Right kidney (tissue), 1 donor: ENCODE measurements at regions not wholly inside any gene's neighbourhood (a gene's known extent, or its start where the extent isn't known, plus 50 kb on each side); places are given as distances from the start of the nearest gene placed in this dataset.

Experiments used
- DNase-seq: peaks from one replicate; pipeline ENCODE4 v3.0.0-alpha.2; 2016

GRCh38 chr3:81955878-81956277 is 194.4 kb upstream of the GBE1 start:
- DNase-seq = no peak

GRCh38 chr3:81953111-81953510 is 191.7 kb upstream of the GBE1 start:
- DNase-seq = no peak

GRCh38 chr3:81952141-81952540 is 190.7 kb upstream of the GBE1 start:
- no peak for DNase-seq

- no peak for DNase-seq
Measured at GRCh38 chr3:81951636-81952035, 190.2 kb upstream of the GBE1 start.

- no peak for DNase-seq
Measured at GRCh38 chr3:81951106-81951505, 189.7 kb upstream of the GBE1 start.

- DNase-seq = no peak
Measured at GRCh38 chr3:81947359-81947758, 185.9 kb upstream of the GBE1 start.

GRCh38 chr3:81938681-81939080 is 177.2 kb upstream of the GBE1 start:
- no peak for DNase-seq

- DNase-seq = no peak
Measured at GRCh38 chr3:81936817-81937216, 175.4 kb upstream of the GBE1 start.

GRCh38 chr3:81932681-81933080 is 171.2 kb upstream of the GBE1 start:
- DNase-seq = no peak

GRCh38 chr3:81931265-81932251 is 170.1 kb upstream of the GBE1 start:
- no peak for DNase-seq

- DNase-seq = no peak
Measured at GRCh38 chr3:81929697-81930096, 168.3 kb upstream of the GBE1 start.

GRCh38 chr3:81927811-81928210 is 166.4 kb upstream of the GBE1 start:
- DNase-seq = no peak

GRCh38 chr3:81925385-81925784 is 163.9 kb upstream of the GBE1 start:
- no peak for DNase-seq

GRCh38 chr3:81923038-81923437 is 161.6 kb upstream of the GBE1 start:
- no peak for DNase-seq

- DNase-seq = no peak
Measured at GRCh38 chr3:81922404-81922803, 161.0 kb upstream of the GBE1 start.

- DNase-seq = no peak
Measured at GRCh38 chr3:81920816-81921215, 159.4 kb upstream of the GBE1 start.

- DNase-seq = no peak
Measured at GRCh38 chr3:81916890-81917289, 155.4 kb upstream of the GBE1 start.

- DNase-seq = no peak
Measured at GRCh38 chr3:81913886-81914663, 152.6 kb upstream of the GBE1 start.

- no peak for DNase-seq
Measured at GRCh38 chr3:81911221-81911620, 149.8 kb upstream of the GBE1 start.

- peak; percentile 22 for DNase-seq
Measured at GRCh38 chr3:81910244-81910852, 148.9 kb upstream of the GBE1 start.

GRCh38 chr3:81909796-81910195 is 148.4 kb upstream of the GBE1 start:
- no peak for DNase-seq

- DNase-seq = no peak
Measured at GRCh38 chr3:81908561-81908960, 147.1 kb upstream of the GBE1 start.

- DNase-seq = no peak
Measured at GRCh38 chr3:81898336-81898735, 136.9 kb upstream of the GBE1 start.
